GM10266 (cell line): ENCODE measurements at regions not wholly inside any gene's neighbourhood (a gene's known extent, or its start where the extent isn't known, plus 50 kb on each side); places are given as distances from the start of the nearest gene placed in this dataset.

Experiments used
- DNase-seq: peaks from one replicate; pipeline ENCODE4 v3.0.0; 2012; ENCODE audit errors: extremely low spot score
- TF ChIP-seq, protein P1 (sequence below): IDR thresholded peaks from 2 replicates; pipeline ENCODE4 v1.5.1; 2012; ENCODE audit warnings: mild to moderate bottlenecking, low read depth; ENCODE audit not compliant: control insufficient read depth, insufficient read depth; ENCODE audit errors: missing control alignments

DNA sequence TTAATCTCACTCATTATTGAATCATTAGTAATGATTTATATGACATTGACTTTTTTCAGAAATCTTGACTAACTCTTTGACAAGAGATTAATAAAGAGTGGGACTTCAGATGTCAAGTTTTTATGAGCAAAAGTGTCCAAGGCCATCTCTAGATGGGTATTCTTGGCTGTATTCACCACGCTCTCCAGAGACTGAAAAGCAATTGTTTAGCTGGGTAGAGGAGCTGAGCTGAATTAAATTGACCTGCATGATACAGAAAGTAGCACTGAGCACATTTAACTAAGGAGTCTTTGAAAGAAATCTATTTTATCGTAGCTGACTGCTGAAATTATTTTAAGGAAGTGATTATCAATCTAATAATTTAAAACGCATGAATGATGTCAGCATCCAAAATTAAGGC, 89.4 kb downstream of the LINC00237 start:
- no peak for DNase-seq
- TF ChIP-seq, protein P1, sequence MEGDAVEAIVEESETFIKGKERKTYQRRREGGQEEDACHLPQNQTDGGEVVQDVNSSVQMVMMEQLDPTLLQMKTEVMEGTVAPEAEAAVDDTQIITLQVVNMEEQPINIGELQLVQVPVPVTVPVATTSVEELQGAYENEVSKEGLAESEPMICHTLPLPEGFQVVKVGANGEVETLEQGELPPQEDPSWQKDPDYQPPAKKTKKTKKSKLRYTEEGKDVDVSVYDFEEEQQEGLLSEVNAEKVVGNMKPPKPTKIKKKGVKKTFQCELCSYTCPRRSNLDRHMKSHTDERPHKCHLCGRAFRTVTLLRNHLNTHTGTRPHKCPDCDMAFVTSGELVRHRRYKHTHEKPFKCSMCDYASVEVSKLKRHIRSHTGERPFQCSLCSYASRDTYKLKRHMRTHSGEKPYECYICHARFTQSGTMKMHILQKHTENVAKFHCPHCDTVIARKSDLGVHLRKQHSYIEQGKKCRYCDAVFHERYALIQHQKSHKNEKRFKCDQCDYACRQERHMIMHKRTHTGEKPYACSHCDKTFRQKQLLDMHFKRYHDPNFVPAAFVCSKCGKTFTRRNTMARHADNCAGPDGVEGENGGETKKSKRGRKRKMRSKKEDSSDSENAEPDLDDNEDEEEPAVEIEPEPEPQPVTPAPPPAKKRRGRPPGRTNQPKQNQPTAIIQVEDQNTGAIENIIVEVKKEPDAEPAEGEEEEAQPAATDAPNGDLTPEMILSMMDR = no peak

DNA sequence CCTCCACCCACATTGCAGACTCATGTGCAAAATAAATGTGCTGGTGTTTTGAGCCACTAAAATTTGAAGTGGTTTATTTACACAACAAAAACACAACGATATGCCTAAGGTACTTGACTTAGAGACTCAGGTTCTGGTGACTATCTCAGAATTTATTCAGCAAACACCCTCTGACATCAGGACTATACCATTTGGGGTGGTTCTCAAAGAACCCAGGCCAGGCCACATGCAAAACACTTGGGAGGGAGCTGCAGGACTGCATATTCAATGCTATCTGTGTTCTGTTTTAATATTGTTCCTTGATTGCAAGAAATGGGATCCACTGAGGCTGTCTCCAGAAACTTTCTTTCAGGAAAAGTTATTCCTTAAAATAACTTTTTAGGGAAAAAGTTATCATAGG, 91.6 kb downstream of the LINC00237 start:
- TF ChIP-seq, protein P1 = no peak
- DNase-seq = no peak

DNA sequence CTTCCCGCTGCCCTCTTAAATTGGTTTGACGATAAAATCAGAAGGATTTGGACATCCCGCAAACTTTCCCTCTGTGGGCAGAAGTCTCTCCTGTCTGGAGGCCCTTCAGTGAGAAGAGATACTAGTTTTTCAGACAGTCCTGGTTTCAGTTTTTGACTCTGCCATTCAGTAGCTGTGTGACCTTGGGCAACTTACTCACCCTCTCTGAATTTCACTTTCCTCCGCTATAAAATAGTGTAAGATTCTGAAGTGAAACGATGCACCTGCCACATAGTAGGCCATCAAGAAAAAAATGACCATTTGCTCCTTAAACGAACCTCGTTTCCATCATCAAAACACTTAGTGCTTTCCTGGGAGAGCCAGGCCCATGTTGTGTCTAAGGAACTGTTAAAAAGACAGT, 97.2 kb downstream of the LINC00237 start:
- TF ChIP-seq, protein P1 = no peak
- no peak for DNase-seq

DNA sequence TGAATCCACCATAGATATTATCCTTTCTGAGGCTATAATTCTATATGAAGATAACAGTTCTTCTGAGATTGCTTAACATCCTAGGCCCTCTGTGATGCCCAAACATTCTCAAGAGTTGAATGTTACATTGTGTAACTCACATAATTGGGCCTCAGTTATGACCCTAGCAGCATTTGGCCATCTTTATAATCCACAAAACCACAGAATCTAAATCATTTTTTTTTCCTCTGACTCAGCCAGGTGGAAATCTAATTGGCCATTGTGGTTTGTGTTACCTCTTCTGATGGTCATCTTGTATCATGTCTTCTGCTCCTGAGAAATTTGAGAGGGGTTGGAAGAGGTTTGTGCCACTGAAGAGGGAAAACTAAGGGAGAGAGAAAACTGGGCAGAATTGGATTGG, 99.5 kb downstream of the LINC00237 start:
- TF ChIP-seq, protein P1 = no peak
- no peak for DNase-seq

DNA sequence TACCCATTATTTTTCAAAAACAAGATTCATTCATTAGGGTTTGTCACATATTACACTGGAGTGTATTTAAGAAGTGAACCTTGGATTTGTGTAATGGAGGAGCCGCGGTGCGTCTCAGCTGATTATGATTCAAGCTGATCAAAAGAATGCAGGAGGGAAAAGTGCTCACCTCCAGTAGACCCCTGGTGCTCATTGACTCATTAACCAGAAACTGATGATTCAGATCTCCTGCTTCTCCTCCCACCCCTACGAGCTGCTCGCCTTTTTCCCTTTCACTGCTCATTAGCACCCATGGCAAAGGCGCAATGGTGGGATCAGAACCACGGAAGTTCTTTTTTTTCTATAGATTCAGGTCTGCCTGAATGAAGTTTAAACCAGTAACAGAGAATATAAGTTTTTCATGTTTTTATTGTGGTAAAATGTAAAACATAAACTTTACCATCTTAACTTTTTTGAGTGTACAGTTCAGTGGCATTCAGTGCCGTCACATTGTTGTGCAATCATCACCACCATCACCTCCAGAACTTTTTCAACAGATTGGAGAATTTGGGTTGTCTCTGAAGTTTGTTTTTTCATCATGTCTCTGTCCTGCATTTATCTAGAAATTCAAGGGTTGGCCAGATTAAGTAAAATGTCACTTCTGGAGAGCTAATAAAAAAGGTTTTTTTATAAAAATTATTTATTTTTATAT, 101.6 kb downstream of the LINC00237 start:
- DNase-seq = no peak
- TF ChIP-seq, protein P1 = no peak

DNA sequence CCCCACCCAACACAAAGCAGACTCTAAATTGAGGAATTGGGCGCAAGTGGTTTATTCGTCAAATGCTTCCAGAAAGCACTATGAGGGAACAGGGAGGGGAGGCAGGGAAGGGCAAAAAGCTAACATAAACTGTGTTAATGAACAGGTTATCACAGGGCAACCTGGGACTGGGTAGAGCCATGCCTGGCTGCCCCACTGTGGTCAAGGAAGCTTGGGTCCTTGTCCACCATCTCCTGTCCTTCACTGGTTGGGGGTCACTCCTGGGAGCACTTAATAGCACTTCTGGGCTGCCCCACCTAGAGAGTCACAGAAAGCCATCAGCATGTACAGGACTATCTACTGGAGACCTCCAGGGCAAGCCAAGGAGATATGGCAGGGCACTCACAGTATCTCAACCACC, 102.3 kb downstream of the LINC00237 start:
- TF ChIP-seq, protein P1 = no peak
- no peak for DNase-seq

DNA sequence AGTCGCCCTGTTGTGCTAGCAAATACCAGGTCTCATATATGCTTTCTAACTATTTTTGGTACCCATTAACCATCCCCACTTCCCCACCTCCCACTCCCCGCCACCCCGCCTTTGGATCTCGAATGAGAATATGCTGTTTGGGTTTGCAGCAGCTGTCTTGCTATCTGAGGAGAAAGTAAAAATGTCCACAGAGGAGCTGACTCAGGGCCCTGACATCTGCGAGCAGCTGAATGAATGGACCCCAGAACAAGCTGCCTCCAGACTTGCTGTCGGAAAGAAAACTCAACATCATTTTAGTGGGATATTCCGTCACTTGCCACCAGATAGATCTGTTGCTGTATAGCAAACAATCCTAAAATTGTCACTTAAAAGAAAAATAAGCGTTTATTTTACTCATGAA, 103.7 kb downstream of the LINC00237 start:
- DNase-seq = no peak

More for the DNA sequence above, 103.7 kb downstream of the LINC00237 start:
- TF ChIP-seq, protein P1 = no peak
